NCI-H526 (cell line): ENCODE measurements at regions not wholly inside any gene's neighbourhood (a gene's known extent, or its start where the extent isn't known, plus 50 kb on each side); places are given as distances from the start of the nearest gene placed in this dataset.
"Not testable (repeated sequence)": the region's sequence is repeated elsewhere in the genome, so short reads cannot be mapped to it uniquely, and the experiment has no call there.

Experiments
- DNase-seq, 2 experiments: peaks; one replicate each; lab custom pipeline; 2025; lab: John Stamatoyannopoulos, UW

DNA sequence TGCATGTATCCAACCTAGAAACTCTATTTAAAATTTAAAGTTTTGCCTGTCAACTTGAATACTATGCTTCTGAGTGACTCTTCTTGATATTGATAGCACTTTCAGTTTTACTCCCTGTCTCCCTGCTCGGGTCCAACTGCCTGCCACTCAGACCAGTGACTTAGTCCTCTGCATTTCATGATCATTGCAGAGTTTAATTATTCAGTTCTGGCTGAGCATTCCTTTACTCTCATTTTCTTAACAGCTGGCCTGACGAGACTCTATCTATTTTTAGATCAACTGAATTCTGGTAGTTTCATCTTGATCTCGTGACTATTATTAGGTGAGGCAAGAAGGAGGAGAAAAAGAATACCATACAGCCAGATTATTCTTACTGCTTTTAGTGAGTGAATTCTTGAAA is 617.4 kb downstream of the SI start:
- DNase-seq: no peak

DNA sequence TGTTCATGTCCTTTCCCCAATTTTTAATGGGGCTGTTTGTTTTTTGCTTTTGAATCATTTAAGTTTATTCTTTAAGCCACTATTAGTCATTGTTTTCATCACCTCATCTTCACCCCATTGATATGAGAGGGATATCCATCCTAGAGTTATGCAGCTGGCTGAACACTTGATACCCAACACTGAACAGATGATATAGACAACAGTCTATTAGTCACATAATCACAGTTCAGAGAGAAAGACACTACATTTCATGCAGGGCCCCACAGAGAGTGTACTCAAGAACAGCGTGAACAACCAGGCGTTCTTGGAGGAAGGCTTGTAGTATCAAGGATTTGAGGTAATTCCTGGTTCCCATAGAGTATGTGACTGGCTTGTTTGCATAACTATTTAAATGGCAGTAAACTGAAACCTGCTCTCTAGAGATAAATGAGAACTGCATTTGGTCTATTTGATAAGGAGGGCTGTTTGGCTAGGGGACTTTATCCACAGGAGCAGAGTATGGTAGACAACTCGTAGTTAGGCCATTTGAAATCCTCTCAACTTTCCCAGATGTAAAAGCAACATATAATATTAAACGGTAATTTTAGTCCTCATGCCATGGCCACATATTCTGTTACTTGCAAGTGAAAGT is 618.7 kb downstream of the SI start:
- DNase-seq: peak in 1 of 2 experiments; percentile 45

DNA sequence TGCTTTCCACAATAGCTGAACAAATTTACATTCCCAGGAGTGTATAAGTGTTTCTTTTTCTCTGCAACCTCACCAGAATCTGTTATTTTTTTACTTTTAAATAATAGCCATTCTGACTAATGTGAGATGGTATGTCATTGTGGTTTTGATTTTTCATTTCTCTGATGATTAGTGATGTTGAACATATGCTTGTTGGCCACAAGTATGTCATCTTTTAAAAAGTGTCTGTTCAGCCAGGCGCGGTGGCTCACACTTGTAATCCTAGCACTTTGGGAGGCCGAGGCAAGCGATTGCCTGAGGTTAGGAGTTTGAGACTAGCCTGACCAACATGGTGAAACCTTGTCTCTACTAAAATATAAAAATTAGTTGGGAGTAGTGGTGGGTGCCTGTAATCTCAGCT is 619.3 kb downstream of the SI start:
- DNase-seq: no peak

DNA sequence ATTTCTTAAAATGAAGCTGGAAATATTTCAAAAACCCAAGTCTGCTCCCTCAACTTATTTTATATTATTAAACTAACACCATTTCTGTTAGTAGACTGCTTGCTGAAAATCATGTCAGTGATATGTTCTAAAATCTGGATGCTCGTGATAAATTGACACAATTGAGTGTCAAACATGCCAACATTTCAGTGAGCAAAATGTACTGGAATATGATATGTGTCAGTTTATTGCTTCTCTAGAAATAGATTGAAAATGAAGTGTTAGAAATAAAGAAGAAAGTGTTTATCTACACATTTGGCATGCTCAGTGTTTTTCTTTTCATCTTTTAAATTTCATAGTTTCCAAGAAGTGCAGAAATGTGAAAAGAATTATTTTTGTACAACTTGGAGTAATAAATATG is 624.6 kb downstream of the SI start:
- no peak for DNase-seq

DNA sequence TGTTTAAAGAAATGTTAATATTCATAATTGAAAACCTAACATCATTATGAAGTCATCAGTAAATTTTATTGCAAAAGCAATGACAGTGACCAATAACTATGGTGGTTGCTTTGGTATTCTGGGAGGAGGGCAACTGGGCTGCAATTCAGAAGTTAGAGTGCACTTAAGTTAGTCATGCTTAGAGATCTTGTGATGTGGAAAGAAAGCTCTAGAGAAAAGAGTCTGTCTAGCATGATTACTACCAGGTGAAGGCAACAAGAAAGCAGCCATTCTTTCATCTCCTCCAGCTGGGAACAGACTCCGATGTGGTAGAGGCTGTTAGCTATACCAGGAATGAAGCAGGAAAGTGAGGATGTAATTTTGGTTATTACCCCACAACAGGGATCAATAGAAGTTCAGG is 625.6 kb downstream of the SI start:
- no peak for DNase-seq

DNA sequence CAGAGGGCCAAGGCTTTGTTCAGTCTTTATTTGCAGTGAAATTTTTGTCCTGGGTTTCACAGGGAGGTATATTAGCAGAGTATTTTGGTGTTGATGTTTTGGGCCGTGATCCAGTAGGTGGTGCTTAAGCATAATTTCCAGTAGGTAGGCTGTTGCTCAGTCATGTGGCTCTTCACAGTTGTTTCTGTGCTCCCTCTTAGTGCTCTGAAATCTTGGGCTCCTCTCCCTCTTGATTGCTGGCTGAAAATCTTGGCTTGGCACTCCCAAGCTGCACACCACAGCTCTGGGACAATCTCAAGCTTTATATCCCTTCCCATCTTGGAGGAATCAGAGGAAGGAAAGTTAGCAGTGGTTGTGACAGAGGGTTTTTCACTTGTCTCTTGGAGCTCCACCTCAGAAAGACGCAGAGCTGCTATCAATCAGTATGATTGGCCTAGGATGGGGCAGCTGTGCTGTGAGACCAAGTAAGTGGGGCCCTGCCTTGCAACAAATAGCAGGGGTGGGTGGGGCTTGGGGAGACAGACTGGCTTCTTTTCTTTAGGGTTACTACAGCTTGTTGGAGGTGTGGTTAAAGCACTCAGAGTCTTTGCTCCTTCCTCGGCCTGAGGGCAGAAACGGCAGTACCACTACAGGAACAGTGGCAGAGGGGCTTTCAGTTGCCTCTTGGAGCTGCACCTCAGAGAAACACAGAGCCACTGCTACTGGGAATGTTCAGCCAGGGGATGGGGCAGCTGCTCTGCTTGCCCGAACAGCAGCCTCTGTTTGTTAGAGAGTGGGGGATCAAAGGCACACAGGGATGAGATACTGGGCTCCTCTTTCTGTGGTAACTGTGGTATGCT is 627.0 kb downstream of the SI start:
- DNase-seq: no peak

DNA sequence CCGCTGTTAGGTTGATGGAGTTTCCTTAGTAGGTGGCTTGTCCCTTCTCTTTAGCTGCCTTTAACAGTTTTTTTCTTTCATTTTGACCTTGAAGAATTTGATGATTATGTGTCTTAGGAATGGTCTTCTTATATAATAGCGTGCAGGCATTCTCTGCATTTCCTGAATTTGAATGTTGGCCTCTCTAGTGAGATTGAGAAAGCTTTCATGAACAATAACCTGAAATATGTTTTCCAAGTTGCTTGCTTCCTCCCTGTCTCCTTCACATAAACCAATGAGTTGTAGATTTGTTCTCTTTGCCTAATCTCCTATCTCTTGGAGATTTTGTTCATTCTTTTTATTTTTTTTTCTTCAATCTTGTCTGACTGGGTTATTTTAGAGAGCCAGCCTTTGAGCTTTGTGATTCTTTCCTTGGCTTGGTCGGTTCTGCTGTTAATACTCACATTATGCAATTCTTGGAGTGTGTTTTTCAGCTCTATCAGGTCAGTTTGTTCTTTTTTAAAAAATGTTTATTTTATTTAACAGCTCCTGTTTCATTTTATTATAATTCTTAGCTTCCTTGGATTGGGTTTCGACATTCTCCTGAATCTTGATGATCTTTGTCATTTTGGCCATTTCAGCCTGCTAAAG is 627.9 kb downstream of the SI start:
- DNase-seq: no peak

DNA sequence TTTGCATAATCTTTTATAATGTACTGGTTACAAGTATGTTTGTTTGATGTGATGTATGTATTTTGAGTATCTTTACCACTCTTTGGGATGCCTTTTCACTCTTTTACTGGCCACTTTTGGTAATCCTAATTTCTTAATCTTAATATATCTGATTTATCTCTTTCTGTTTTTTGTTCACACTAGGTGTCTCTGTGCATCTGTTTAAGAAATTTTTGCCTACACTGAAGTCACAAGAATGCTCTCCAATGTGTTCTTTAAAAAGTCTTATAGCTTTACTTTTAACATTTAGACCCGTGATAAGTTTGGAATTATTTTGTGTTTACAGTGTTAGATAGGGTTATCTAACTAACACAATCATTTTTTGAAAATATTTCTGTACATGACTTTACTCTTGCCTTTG is 659.1 kb downstream of the SI start:
- no peak for DNase-seq

DNA sequence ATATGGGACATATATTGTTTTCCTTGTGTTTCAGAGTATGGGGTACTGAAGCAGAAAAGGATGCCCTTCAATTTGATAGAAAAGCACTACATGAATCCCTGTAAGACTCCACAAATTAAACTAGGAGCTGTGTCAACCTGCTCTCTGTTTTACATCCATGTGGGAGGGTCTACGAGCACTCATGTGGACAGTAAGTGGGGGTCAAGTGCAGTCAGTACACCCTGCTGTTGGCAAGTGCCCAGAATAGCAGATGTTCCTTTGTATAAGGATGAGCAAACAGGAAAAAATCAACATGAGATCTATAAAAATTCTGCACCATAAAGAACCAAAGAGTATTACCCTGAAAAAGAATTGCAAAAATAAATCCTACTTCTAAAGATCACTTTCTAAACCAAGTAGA is 659.9 kb downstream of the SI start:
- DNase-seq: no peak

DNA sequence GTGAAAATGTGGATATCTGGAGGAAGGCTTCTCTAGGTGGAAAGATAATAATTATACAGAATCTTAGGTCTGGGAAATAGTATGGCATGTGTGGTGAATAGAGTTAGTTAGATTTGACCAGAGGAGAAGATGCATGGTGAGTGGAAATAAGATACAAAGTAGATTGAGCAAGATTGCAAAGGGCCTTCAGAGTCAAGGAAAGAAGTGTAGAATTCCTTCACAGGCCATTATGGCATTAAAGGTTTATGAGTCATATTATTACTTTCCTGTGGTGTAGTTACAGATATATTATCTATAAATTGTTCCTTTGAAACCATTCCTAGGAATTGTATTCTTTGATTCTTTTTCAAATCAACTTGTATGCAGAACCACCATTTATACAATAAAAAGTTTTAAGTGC is 660.3 kb downstream of the SI start:
- no peak for DNase-seq

DNA sequence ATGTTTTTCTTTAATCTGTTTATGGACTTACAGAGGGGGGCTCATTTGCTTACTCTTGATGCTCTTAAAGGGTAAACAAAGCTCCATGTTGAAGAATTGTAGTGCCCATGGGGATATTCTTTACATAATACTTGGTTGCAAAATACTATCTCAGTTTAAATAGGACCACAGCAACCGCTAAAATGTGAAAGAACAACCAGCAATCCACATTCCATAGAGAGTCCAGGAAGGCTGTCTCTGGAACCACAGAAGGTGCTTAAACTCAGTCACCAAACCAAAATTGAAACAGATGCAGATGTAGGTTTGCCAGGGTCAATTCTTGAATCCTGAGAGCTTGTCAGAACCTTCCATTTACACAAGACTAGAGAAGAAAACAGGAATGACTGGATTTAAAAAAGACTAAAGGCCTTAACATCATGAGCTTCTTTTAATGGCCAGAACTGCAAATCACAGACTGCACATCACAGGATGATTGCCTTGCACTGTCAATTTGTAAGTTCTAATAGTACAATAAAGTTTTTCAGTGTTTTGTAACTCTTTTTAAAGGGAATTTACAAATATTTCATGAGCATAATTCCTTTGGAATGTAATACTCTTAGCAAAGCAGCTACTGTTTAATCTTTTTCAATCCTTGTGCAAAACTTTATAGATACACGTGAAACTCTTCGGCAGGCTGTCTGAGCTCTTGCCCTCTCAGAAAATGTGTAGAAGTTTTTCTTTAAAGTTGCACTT is 661.6 kb downstream of the SI start:
- DNase-seq: no peak

DNA sequence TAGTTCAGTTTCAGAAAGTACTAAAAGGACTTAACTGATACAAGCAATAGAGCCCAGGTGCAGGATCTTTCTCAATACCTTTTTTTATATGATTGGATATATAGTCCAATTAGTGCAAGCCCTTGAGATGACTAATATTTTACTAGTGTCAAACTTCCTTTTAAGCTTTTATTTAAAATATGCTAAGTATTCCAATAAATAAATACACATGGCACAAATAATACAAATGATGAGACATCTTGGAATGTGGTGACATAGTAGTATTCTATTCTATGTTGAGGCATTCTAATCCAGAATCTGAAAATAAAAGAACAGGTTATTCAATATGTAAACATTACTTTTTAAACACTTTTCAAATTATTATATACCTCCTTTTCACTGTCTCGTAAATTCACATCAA is 670.0 kb downstream of the SI start:
- no peak for DNase-seq

DNA sequence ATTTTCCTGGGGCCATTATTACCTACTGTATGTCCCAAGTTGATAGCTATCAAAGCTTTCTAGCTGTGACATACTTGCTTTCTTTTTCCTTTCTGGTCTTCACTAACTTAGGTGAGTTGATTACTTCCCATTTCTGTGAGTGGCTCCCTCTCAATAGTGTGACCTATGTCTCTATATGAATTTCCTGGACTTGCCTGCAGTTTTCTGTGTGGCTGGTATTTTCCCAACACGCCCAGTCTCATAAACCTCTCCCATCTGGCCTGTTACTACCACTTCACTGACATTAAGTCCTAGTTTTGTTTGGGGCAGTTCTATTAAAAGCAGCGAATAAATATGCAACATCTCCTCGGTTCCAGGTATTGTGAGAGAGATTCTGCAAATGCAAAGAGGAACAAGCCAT is 671.2 kb downstream of the SI start:
- DNase-seq: no peak

DNA sequence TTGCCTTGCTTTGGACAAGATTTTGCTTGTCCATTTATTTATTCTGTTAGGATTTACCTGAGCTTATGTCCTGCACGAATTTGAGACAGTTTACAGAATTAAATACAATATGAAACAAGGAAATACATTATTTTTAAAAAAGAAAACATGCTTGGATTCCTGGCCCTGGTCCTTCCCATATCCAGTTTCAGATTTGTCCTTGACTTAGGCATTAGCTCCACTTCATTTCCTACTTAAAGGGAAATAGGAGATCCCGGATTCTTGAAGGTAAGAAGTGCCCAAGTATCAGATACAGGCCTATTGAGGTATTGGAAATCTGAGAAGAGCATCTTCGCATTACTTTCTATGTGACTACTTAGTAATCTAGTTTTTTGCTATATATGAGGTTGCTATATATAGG is 672.0 kb downstream of the SI start:
- DNase-seq: no peak

DNA sequence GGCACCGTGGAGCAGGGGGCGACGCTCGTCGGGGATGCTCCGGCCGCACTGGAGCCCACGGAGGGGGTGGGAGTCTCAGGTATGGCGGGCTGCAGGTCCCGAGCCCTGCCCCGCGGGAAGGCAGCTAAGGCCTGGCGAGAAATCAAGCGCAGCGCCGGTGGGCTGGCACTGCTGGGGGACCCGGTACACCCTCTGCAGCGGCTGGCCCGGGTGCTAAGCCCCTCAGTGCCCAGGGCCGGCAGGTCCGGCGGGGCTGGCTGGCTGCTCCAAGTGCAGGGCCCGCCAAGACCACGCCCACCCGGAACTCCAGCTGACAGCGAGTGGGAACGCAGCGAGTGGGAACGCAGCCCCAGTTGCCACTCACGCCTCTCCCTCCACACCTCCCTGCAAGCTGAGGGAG is 676.4 kb downstream of the SI start:
- no peak for DNase-seq

DNA sequence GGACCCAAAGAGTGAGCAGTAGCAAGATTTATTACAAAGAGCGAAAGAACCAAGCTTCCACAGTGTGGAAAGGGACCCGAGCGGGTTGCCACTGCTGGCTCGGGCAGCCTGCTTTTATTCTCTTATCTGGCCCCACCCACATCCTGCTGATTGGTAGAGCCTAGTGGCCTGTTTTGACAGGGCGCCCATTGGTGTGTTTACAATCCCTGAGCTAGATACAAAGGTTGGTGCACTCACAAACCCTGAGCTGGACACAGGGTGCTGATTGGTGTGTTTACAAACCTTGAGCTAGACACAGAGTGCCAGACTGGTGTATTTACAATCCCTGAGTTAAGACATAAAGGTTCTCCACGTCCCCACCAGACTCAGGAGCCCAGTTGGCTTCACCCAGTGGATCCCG is 676.9 kb downstream of the SI start:
- DNase-seq: not testable (repeated sequence)

DNA sequence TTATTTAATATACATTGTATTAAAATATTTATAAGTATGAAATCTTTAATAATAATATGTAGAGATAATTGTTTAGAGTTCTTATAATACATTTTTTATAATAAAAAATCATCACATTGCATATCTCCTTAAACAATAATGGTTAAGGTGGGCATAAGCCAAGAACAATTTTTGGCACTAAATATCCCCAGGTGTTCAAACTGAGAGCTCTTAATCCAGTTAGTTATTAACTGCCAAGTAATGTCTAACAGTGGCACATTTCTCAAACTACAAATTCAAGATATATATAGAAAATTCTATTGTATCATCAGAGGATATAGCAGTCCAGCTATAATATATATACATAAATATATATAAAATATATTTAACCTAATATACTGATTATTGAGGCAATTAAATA is 680.8 kb downstream of the SI start:
- DNase-seq: no peak

DNA sequence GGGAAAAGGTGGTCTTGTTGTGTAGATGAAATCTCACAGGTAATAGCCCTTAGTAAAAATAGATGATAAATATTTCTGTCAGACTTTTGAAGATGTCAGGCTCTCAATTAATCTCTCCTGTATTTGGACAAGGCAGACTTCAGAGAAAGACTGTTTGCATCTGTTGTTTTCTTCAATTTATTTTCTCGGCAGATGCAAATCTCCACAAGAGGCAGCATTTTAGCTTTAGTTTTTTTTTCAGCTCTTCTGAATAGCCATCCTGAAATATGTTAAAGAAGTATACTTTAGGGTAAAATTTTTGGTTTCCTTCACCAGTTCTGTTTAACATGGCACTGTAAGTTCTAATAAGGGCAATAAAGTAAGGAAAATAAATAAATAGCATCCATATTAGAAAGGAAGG is 685.1 kb downstream of the SI start:
- DNase-seq: no peak

DNA sequence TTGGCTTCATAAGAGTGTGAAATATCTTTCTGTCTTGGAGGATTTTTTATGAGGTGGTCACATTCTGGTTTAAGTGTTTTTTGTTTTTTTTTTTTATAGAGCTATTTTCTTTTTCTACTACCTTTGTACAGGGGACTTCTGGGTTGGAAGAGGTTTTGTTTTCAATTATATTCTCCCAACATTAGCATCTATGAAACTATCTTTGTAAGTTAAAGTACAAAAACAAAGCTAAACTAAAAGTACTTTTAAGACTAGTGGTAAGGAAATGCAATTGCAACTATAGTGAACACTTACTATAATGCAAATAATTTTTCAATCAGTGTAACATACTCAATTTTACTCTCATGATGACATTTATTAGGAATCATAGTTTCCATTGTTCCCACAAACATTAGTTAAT is 688.2 kb downstream of the SI start:
- DNase-seq: no peak

DNA sequence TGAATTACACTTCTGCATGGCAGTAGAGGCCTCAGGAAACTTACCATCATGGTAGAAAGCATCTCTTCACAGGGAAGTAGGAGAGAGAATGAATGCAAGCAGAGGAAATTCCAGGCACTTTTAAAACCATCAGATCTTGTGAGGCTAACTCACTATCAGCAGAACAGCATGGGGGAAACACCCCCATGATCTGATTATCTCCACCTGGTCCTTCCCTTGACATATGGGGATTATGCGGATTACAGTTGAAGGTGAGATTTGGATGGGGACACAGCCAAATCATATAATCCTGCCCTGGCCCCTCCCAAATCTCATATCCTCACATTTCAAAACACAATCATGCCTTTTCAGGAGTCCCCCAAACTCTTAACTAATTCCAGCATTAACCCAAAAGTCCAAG is 691.1 kb downstream of the SI start:
- DNase-seq: no peak

DNA sequence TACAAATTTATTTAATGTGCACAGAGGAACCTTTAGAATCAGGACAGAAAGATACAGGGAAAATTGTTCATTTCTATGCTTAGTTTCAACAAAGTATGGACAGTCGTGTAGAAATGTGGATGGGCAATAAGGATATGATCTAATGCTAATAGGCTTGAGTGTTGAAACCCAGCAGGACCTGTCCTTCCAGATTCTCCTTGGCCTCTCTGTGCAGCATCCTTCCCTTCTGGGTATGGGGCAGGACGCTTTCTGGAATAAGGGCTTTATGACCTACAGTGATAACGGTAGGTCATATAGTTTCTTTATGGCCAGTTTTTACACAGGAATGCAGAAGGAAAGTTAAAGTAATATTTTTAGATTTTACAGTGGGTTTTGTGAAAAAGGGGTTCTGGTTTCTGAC is 698.1 kb downstream of the SI start:
- DNase-seq: no peak

DNA sequence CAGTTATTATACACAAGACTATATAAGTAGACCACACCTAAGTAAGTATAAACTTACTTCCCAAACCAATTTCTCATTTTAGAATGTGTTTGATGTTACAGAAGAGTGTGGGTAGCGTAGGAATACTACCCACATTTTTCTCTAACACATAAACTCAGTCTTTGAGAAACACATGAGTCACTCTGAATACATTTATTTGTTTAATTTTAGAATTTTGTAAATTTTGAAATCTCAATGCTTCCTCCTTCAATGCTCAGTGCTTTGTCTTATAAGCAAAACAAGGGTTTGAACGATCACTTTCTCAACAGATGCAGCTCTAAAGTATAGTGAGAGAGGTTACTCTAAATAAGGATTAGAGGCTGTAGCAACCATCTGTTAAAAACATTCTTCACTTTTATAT is 700.8 kb downstream of the SI start:
- DNase-seq: no peak

DNA sequence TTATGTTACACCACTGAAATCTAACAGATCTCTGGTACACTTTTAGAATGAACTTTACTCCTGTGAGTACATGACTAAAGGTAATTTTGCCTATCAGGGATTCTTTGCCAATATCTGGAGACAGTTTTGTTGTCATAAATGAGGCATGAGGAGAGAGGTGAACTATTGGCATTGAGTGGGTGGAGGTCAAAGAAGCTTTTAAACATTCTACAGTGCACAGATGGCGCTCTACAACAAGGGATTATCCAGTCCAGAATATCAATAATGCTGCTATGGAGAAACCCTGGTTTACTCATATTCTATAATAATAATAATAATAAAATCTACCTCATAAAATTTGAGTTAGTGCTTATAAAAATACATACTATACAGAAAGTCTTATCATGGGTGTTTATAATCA is 702.3 kb downstream of the SI start:
- DNase-seq: no peak
